Heart left ventricle (tissue), 13 donors: ENCODE measurements at regions not wholly inside any gene's neighbourhood (a gene's known extent, or its start where the extent isn't known, plus 50 kb on each side); places are given as distances from the start of the nearest gene placed in this dataset.

Experiments
- CTCF ChIP-seq, 12 donors: fragments of 200-600 bp; sonication (generic) in 4 of 12; IDR thresholded peaks; one replicate each; pipeline versions ENCODE4 v1.5.0 to v1.8.0; 2018 to 2022; ENCODE audit warnings: antibody characterized with exemption in 12 of 12, mild to moderate bottlenecking in 5 of 12
- POLR2A ChIP-seq, 2 donors: fragments of 450-650 bp; IDR thresholded peaks; one replicate each; pipeline ENCODE4 v1.6.1; 2017; ENCODE audit warnings: antibody characterized with exemption in 2 of 2, mild to moderate bottlenecking in 2 of 2, moderate library complexity in 2 of 2
- donor health status: ischemic (EF 13 %, LVEDD 7.1; RV severe dilation, severe dysfunction).
- donor health status: DM: no; HTN: yes; CAD: no.
- donor health status: DM: no; HTN: no; CAD: no.
- donor health status: ischemic (EF 25% LVEDD 6.9; RV normal size, moderate dysfunction).
- donor health status: ischemic (EF 25% LVEDD 5.7; RV mildly dilated, moderate dysfunction).
- donor health status: ischemic (EF 35%, LVEDD 5.7; RV mildly dilated, moderate dysfunction).
- donor health status: nonischemic (EF 11% LVEDD 7.7; RV severe dilation, severe dysfunction).
- donor health status: DM: yes; HTN: yes; CAD: no.
- donor health status: PGD.
- donor health status: ischemic (EF 29% LVEDD 5.4; RV normal size, mild dysfunction).
- donor health status: nonischemic (EF 23%, LVEDD 6.1; RV moderate dilation, normal function).

GRCh38 chr13:99828123-99828522 lies 143.4 kb downstream of the ZIC5 start:
- TF ChIP-seq CTCF (IDR thresholded peaks at IDR 0.05) = no peak
- TF ChIP-seq POLR2A (IDR thresholded peaks at IDR 0.05) = no peak
